ENCODE measurements at regions not wholly inside any gene's neighbourhood (a gene's known extent, or its start where the extent isn't known, plus 50 kb on each side); places are given as distances from the start of the nearest gene placed in this dataset.

- no peak for TF ChIP-seq CTCF (IDR thresholded peaks at IDR 0.05)
- TF ChIP-seq POLR2A (IDR thresholded peaks at IDR 0.05) = no peak
These were observed 192.3 kb downstream of the TLE1 start for GRCh38 chr9:81497091-81497490.

Measured in body of pancreas (tissue), 4 donors.